Endothelial cell of umbilical vein (primary cell): ENCODE measurements at regions not wholly inside any gene's neighbourhood (a gene's known extent, or its start where the extent isn't known, plus 50 kb on each side); places are given as distances from the start of the nearest gene placed in this dataset.

Source experiments
- BruUV-seq: library from RNA; stranded (reverse); fragments of 400-500 nt; replicated peaks from 2 replicates; lab custom pipeline; 2021; lab: Mats Ljungman, UMichigan
- CTCF ChIA-PET: fragments of 300-600, 350-600 bp; sonication (Branson Sonifier 250); formaldehyde crosslinking; loops from one replicate; lab custom pipeline; 2021; ENCODE audit warnings: antibody characterized with exemption, inconsistent platforms; lab: Charles Lee
- POLR2A ChIA-PET: fragments of 300-600, 350-600 bp; sonication (Branson Sonifier 250); formaldehyde crosslinking; loops from one replicate; lab custom pipeline; 2021; ENCODE audit warnings: antibody characterized with exemption, inconsistent platforms; lab: Charles Lee
- DNase-seq: peaks from one replicate; pipeline ENCODE4 v3.0.0-alpha.2; 2011; ENCODE audit warnings: low read depth, low spot score
- FAIRE-seq: peaks from 2 replicates; lab custom pipeline; 2011; peaks lifted over from hg19 to GRCh38; lab: Jason Lieb, UNC
- H2AFZ ChIP-seq: 2 replicates; pipeline ENCODE4 v1.6.0; 2012; ENCODE audit warnings: low read depth, low read length, control low read depth, inconsistent platforms
- H3K27ac ChIP-seq: 2 replicates; pipeline ENCODE4 v1.5.1; 2011; ENCODE audit warnings: low read depth, mild to moderate bottlenecking, control low read depth, low read length, moderate library complexity; ENCODE audit not compliant: insufficient read depth
- H3K27me3 ChIP-seq, 2 experiments: 2 replicates each; pipeline versions ENCODE4 v1.6.0 to v1.6.1; 2011; ENCODE audit warnings: low read length in 2 of 2, mixed read lengths in 1 of 2; ENCODE audit not compliant: control insufficient read depth in 2 of 2, insufficient read depth in 2 of 2
- H3K36me3 ChIP-seq, 2 experiments: 2 replicates in 1 of 2; 3 replicates in 1 of 2; pipeline ENCODE4 v1.5.1; 2011; ENCODE audit warnings: low read length in 2 of 2, mild to moderate bottlenecking in 1 of 2, moderate library complexity in 1 of 2; ENCODE audit not compliant: control insufficient read depth in 2 of 2, insufficient read depth in 2 of 2; ENCODE audit errors: extremely low read depth in 1 of 2
- H3K4me1 ChIP-seq: 3 replicates; pipeline ENCODE4 v1.5.1; 2011; ENCODE audit warnings: mild to moderate bottlenecking, low read length; ENCODE audit not compliant: control insufficient read depth, insufficient read depth; ENCODE audit errors: extremely low read depth
- H3K4me2 ChIP-seq: 2 replicates; pipeline ENCODE4 v1.6.1; 2011; ENCODE audit warnings: low read length, control low read depth, mixed read lengths; ENCODE audit not compliant: insufficient read depth
- H3K4me3 ChIP-seq, 3 experiments: fragments of 200-600 bp in 1 of 3; sonication (generic), shearing (Covaris generic) in 1 of 3; replicated peaks in 1 of 3; 2 replicates each; pipeline ENCODE4 v1.5.1; 2011 to 2016; ENCODE audit warnings: control low read depth in 3 of 3, low read length in 3 of 3, mild to moderate bottlenecking in 2 of 3, inconsistent platforms in 1 of 3, low read depth in 1 of 3, moderate library complexity in 1 of 3; ENCODE audit not compliant: insufficient read depth in 1 of 3
- H3K79me2 ChIP-seq: 2 replicates; pipeline ENCODE4 v1.6.0; 2012; ENCODE audit warnings: low read length, inconsistent platforms; ENCODE audit not compliant: control insufficient read depth, insufficient read depth
- H3K9ac ChIP-seq: replicated peaks from 2 replicates; pipeline ENCODE3; 2011; ENCODE audit warnings: low read length, control low read depth; ENCODE audit not compliant: insufficient read depth; ENCODE audit errors: extremely low read depth
- H3K9me1 ChIP-seq: replicated peaks from 3 replicates; pipeline ENCODE4 v1.6.0; 2011; ENCODE audit warnings: mild to moderate bottlenecking, low read length; ENCODE audit not compliant: control insufficient read depth, insufficient read depth; ENCODE audit errors: extremely low read depth
- H3K9me3 ChIP-seq: replicated peaks from 2 replicates; pipeline ENCODE4 v1.5.1; 2012; ENCODE audit warnings: low read length, inconsistent platforms; ENCODE audit not compliant: control insufficient read depth, insufficient read depth
- H4K20me1 ChIP-seq: replicated peaks from 2 replicates; pipeline ENCODE3; 2011; ENCODE audit warnings: mild to moderate bottlenecking, low read length; ENCODE audit not compliant: control insufficient read depth, insufficient read depth; ENCODE audit errors: extremely low read depth
- CTCF ChIP-seq, 2 donors: IDR thresholded peaks; 1 replicate in 1 of 2; 2 replicates in 1 of 2; pipeline ENCODE4 v1.5.1; 2011; ENCODE audit warnings: low read length in 2 of 2, mild to moderate bottlenecking in 2 of 2, moderate library complexity in 2 of 2, control low read depth in 1 of 2, inconsistent platforms in 1 of 2, low read depth in 1 of 2; ENCODE audit not compliant: insufficient read depth in 1 of 2; ENCODE audit errors: extremely low read depth in 1 of 2
- EZH2 ChIP-seq: IDR thresholded peaks from 2 replicates; pipeline ENCODE4 v1.6.1; 2012; ENCODE audit warnings: borderline replicate concordance, low read depth, mild to moderate bottlenecking, moderate library complexity, low read length, inconsistent platforms; ENCODE audit not compliant: severe bottlenecking
- FOS ChIP-seq: IDR thresholded peaks from 2 replicates; pipeline ENCODE4 v1.6.1; 2011; ENCODE audit warnings: mild to moderate bottlenecking, low read length, moderate library complexity, borderline replicate concordance; ENCODE audit not compliant: insufficient read depth
- GATA2 ChIP-seq: IDR thresholded peaks from 2 replicates; pipeline ENCODE4 v1.7.0; 2011; ENCODE audit warnings: low read depth, mild to moderate bottlenecking, moderate library complexity, mixed read lengths, low read length; ENCODE audit not compliant: insufficient read length, insufficient read depth
- JUN ChIP-seq: IDR thresholded peaks from 2 replicates; pipeline ENCODE4 v1.6.1; 2011; ENCODE audit warnings: borderline replicate concordance, low read depth; ENCODE audit not compliant: insufficient read length, insufficient read depth
- MAX ChIP-seq: IDR thresholded peaks from 2 replicates; pipeline ENCODE4 v1.6.1; 2011; ENCODE audit not compliant: insufficient read depth, insufficient read length
- MYC ChIP-seq: IDR thresholded peaks from one replicate; pipeline ENCODE4 v1.6.1; 2011; ENCODE audit warnings: mild to moderate bottlenecking, low read depth, low read length
- POLR2A ChIP-seq: IDR thresholded peaks from 2 replicates; pipeline ENCODE4 v1.6.1; 2012; ENCODE audit warnings: low read depth, mild to moderate bottlenecking, control low read depth, low read length
- POLR2AphosphoS5 ChIP-seq: IDR thresholded peaks from 2 replicates; pipeline ENCODE4 v1.6.1; 2012; ENCODE audit warnings: low read depth, mild to moderate bottlenecking, control low read depth, low read length, moderate library complexity; ENCODE audit not compliant: insufficient read depth
- dilution Hi-C: fragments of 300-500 bp; cut with MboI; formaldehyde crosslinking; loops from one replicate; pipeline ENCODE4 v1.15.0; 2019; ENCODE audit warnings: low sequenced_read_pairs; ENCODE audit not compliant: extremely low pct_ligation_motif_present
- intact Hi-C: fragments of 100-400 bp; cut with micrococcal nuclease; formaldehyde crosslinking; loops from one replicate; pipeline ENCODE4 v1.10.0; 2022

GRCh38 chr10:124205432-124205831 is 112.0 kb upstream of the CHST15 start:
- no peak overlapping the region for H3K4me2 ChIP-seq
- no peak overlapping the region for H3K9ac ChIP-seq
- no peaks in the 10 kb centered on the region for H3K9me1 ChIP-seq
- no peaks in the 10 kb centered on the region for H3K4me1 ChIP-seq
- BruUV-seq: no TSS peak
- H3K9me3 ChIP-seq: no peaks in the 10 kb centered on the region
- DNase-seq (no peak), FAIRE-seq (no peak)
- no peak overlapping the region for H3K27ac ChIP-seq
- H3K27me3 ChIP-seq: no peaks in the 10 kb centered on the region
- H4K20me1 ChIP-seq: no peaks in the 10 kb centered on the region
- H3K4me3 ChIP-seq: no peak overlapping the region
- H3K36me3 ChIP-seq: no peaks in the 10 kb centered on the region
- no peak for TF ChIP-seq FOS
- TF ChIP-seq POLR2A: no peak
- no peak for TF ChIP-seq MYC
- CTCF ChIA-PET: no interaction called here
- dilution Hi-C loops (no loop called here), intact Hi-C loops (no loop called here)
- no peaks in the 10 kb centered on the region for H3K79me2 ChIP-seq
- POLR2A ChIA-PET: no interaction called here
- no peak overlapping the region for H2AFZ ChIP-seq

- H3K27ac ChIP-seq: no peak overlapping the region
- intact Hi-C loops (no loop called here), dilution Hi-C loops (no loop called here)
- no peak for FAIRE-seq
- H2AFZ ChIP-seq: no peak overlapping the region
- no peaks in the 10 kb centered on the region for H3K79me2 ChIP-seq
- BruUV-seq: no TSS peak
- ChIA-PET POLR2A (no interaction called here), CTCF (no interaction called here)
- no peak for DNase-seq
- H3K9ac ChIP-seq: no peak overlapping the region
- H3K27me3 ChIP-seq: no peaks in the 10 kb centered on the region
- no peaks in the 10 kb centered on the region for H4K20me1 ChIP-seq
- no peak overlapping the region for H3K4me2 ChIP-seq
- TF ChIP-seq POLR2AphosphoS5 (no peak), GATA2 (no peak), MAX (no peak), CTCF (IDR thresholded peaks at IDR 0.05; ENCODE audit: extremely low read depth in 1 of 2, insufficient read depth in 1 of 2, low read depth in 1 of 2, low read length in 2 of 2) (no peak), FOS (no peak), EZH2 (no peak), POLR2A (no peak), MYC (no peak), JUN (no peak)
- H3K4me3 ChIP-seq: no peak overlapping the region
- H3K36me3 ChIP-seq: no peaks in the 10 kb centered on the region
- H3K9me3 ChIP-seq: no peaks in the 10 kb centered on the region
- no peaks in the 10 kb centered on the region for H3K4me1 ChIP-seq
- H3K9me1 ChIP-seq: no peaks in the 10 kb centered on the region
Observed at GRCh38 chr10:124204726-124205125, 111.3 kb upstream of the CHST15 start.
